D721Med (cell line): ENCODE measurements at regions not wholly inside any gene's neighbourhood (a gene's known extent, or its start where the extent isn't known, plus 50 kb on each side); places are given as distances from the start of the nearest gene placed in this dataset.

ENCODE experiments used
- DNase-seq: peaks from one replicate; pipeline ENCODE4 v3.0.0; 2011; ENCODE audit warnings: low spot score; ENCODE audit not compliant: insufficient read length
- FAIRE-seq: peaks from 2 replicates; lab custom pipeline; 2011; peaks lifted over from hg19 to GRCh38; lab: Jason Lieb, UNC
- TF ChIP-seq, protein P1 (sequence below): IDR thresholded peaks from 2 replicates; pipeline ENCODE4 v1.5.1; 2012; ENCODE audit warnings: mild to moderate bottlenecking, control low read depth; ENCODE audit not compliant: insufficient read depth; ENCODE audit errors: missing control alignments

- no peak for FAIRE-seq
- TF ChIP-seq, protein P1, sequence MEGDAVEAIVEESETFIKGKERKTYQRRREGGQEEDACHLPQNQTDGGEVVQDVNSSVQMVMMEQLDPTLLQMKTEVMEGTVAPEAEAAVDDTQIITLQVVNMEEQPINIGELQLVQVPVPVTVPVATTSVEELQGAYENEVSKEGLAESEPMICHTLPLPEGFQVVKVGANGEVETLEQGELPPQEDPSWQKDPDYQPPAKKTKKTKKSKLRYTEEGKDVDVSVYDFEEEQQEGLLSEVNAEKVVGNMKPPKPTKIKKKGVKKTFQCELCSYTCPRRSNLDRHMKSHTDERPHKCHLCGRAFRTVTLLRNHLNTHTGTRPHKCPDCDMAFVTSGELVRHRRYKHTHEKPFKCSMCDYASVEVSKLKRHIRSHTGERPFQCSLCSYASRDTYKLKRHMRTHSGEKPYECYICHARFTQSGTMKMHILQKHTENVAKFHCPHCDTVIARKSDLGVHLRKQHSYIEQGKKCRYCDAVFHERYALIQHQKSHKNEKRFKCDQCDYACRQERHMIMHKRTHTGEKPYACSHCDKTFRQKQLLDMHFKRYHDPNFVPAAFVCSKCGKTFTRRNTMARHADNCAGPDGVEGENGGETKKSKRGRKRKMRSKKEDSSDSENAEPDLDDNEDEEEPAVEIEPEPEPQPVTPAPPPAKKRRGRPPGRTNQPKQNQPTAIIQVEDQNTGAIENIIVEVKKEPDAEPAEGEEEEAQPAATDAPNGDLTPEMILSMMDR = no peak
Measured at GRCh38 chr15:52994290-52994689, 204.2 kb upstream of the ONECUT1 start.

GRCh38 chr15:52984507-52984906 is 194.4 kb upstream of the ONECUT1 start:
- FAIRE-seq (no peak), DNase-seq (no peak)

More at GRCh38 chr15:52994290-52994689, 204.2 kb upstream of the ONECUT1 start:
- DNase-seq = no peak

DNA sequence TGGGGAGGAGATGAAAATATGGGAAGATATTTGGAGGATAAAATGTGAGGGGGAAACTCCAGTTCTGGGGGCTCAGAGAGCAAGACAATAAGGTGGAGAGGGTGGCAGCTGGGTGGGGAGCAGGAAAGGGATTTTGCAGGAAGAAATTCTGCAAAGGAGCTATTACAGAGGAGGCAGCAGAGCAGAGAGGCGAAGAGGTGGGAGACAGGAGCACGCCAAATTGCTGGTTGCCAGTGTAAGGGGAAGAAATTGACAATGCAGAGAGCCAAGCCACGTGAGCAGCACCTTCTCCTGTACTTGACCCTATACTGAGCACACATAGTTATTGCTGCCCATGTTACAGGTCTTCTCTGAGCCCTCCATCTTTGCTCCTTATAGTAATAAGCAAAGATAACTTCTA is 190.3 kb upstream of the ONECUT1 start:
- no peak for FAIRE-seq
- TF ChIP-seq, protein P1 = no peak
- no peak for DNase-seq

More at GRCh38 chr15:52984507-52984906, 194.4 kb upstream of the ONECUT1 start:
- TF ChIP-seq, protein P1 = no peak

GRCh38 chr15:52976516-52977075 is 186.5 kb upstream of the ONECUT1 start:
- TF ChIP-seq, protein P1 = no peak
- FAIRE-seq = no peak
- no peak for DNase-seq

DNA sequence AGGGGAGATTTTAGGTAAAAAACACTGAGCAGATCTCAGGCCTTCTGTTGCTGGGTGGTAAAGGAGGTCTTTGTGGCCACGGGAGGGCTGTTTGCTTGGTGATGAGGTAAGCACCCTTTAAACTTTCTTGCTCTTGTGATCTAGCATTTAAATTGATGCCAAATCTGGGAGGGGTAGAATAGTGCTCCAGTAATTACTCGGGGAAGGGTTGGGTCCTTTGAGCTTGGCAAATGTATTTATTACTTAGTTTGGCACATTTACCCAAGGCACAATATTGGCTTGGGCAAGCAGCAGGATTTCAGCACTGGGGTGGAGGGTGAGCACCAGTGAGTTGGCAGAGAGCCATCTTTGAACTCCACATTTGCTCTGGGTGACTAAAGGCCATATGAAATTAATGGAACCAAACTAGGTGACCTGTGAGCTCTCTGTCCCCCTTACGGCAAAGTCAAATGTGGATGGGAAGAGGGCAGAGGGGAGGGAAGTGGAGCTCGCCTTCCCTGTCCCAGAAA is 185.9 kb upstream of the ONECUT1 start:
- FAIRE-seq (no peak), DNase-seq (no peak)
- TF ChIP-seq, protein P1 = no peak

DNA sequence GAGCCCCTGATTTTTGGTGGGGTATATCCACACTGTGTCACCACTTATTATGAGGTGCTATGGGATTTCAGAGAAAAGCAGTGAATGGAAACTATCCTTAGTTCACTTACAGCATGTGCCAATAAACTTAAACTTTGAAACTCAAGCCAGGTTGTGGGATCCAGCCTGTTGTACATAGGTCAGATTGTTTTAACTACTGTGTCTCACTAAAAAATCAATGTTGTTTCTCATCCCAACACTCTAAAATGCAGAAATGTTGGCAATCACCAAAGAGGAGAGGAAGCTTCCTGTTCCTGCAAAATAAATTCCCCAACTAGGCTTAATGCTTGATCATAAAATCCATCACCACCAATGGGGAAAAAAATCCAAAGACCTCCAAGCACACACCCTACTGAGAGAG is 173.7 kb upstream of the ONECUT1 start:
- DNase-seq (no peak), FAIRE-seq (no peak)
- TF ChIP-seq, protein P1 = no peak

- TF ChIP-seq, protein P1 = no peak
- DNase-seq (no peak), FAIRE-seq (no peak)
Measured at GRCh38 chr15:52960283-52960682, 170.1 kb upstream of the ONECUT1 start.
